Osteoblast (primary cell): ENCODE measurements at regions not wholly inside any gene's neighbourhood (a gene's known extent, or its start where the extent isn't known, plus 50 kb on each side); places are given as distances from the start of the nearest gene placed in this dataset.

ENCODE experiments used
- DNase-seq: peaks from one replicate; pipeline ENCODE4 v3.0.0; 2011; ENCODE audit warnings: low spot score, mixed read lengths; ENCODE audit not compliant: insufficient read length; ENCODE audit errors: missing footprints
- H2AFZ ChIP-seq: 2 replicates; pipeline ENCODE4 v1.6.0; 2011; ENCODE audit warnings: mild to moderate bottlenecking, low read length
- H3K27ac ChIP-seq: 2 replicates; pipeline ENCODE4 v1.5.1; 2011; ENCODE audit warnings: mild to moderate bottlenecking, low read depth, low read length, moderate library complexity
- H3K27me3 ChIP-seq: 2 replicates; pipeline ENCODE4 v1.6.0; 2012; ENCODE audit warnings: mild to moderate bottlenecking, control low read depth, inconsistent platforms, low read length, moderate library complexity; ENCODE audit not compliant: insufficient read depth
- H3K36me3 ChIP-seq: 2 replicates; pipeline ENCODE4 v1.5.1; 2011; ENCODE audit warnings: mild to moderate bottlenecking, low read length, control low read depth, moderate library complexity; ENCODE audit not compliant: insufficient read depth
- H3K4me1 ChIP-seq: 2 replicates; pipeline ENCODE4 v1.5.1; 2011; ENCODE audit warnings: mild to moderate bottlenecking, low read length, control low read depth, moderate library complexity; ENCODE audit not compliant: insufficient read depth
- H3K4me2 ChIP-seq: 2 replicates; pipeline ENCODE4 v1.6.0; 2011; ENCODE audit warnings: mild to moderate bottlenecking, low read length; ENCODE audit not compliant: insufficient read depth
- H3K4me3 ChIP-seq: fragments of 200-600 bp; sonication (generic); 3 replicates; pipeline ENCODE4 v1.5.1; 2012; ENCODE audit warnings: mild to moderate bottlenecking, low read length, inconsistent platforms; ENCODE audit not compliant: insufficient read depth
- H3K79me2 ChIP-seq: 2 replicates; pipeline ENCODE4 v1.6.0; 2012; ENCODE audit warnings: mild to moderate bottlenecking, low read length, control low read depth, inconsistent platforms; ENCODE audit not compliant: insufficient read depth
- H3K9me3 ChIP-seq: 2 replicates; pipeline ENCODE4 v1.5.1; 2011; ENCODE audit warnings: low read depth, low read length, control low read depth
- H4K20me1 ChIP-seq: 2 replicates; pipeline ENCODE4 v1.6.0; 2012; ENCODE audit warnings: mild to moderate bottlenecking, low read length, control low read depth; ENCODE audit not compliant: insufficient read depth
- TF ChIP-seq, protein P1 (sequence below): IDR thresholded peaks from 2 replicates; pipeline ENCODE4 v1.5.1; 2011; ENCODE audit warnings: mild to moderate bottlenecking, low read depth, low read length, moderate library complexity; ENCODE audit errors: extremely low read depth

DNA sequence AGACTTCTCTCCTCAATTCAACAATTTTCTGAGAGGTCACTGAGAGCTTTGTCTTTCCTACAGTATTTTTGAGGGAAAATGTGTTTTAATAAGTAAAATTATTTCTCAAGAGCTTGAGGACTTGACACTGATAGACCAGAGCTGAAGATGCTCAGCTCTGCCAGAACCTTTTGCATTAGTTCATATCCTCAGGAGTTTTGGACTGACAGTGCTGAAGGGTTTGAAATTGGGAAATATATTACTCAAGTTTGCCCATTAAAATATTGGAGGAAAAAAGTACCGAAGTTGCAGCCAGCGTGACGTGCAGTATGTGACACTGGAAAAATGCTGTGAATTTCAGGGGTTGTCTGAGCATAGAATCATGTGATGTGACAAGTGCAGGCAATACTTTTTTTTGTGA, 346.6 kb upstream of the DPYD start:
- H3K27me3 ChIP-seq, result no peaks in the 10 kb centered on the region
- TF ChIP-seq, protein P1, sequence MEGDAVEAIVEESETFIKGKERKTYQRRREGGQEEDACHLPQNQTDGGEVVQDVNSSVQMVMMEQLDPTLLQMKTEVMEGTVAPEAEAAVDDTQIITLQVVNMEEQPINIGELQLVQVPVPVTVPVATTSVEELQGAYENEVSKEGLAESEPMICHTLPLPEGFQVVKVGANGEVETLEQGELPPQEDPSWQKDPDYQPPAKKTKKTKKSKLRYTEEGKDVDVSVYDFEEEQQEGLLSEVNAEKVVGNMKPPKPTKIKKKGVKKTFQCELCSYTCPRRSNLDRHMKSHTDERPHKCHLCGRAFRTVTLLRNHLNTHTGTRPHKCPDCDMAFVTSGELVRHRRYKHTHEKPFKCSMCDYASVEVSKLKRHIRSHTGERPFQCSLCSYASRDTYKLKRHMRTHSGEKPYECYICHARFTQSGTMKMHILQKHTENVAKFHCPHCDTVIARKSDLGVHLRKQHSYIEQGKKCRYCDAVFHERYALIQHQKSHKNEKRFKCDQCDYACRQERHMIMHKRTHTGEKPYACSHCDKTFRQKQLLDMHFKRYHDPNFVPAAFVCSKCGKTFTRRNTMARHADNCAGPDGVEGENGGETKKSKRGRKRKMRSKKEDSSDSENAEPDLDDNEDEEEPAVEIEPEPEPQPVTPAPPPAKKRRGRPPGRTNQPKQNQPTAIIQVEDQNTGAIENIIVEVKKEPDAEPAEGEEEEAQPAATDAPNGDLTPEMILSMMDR, result no peak
- H3K9me3 ChIP-seq, result no peaks in the 10 kb centered on the region
- no peak overlapping the region for H2AFZ ChIP-seq
- no peak overlapping the region for H3K4me3 ChIP-seq
- H3K4me1 ChIP-seq, result peaks cover 6% of the 10 kb centered on the region
- DNase-seq, result no peak
- H4K20me1 ChIP-seq, result no peaks in the 10 kb centered on the region
- H3K36me3 ChIP-seq, result no peaks in the 10 kb centered on the region
- H3K27ac ChIP-seq, result no peak overlapping the region
- no peaks in the 10 kb centered on the region for H3K79me2 ChIP-seq
- no peak overlapping the region for H3K4me2 ChIP-seq

- Histone ChIP-seq H3K27ac (no peak overlapping the region), H4K20me1 (no peaks in the 10 kb centered on the region), H3K9me3 (no peaks in the 10 kb centered on the region), H3K79me2 (no peaks in the 10 kb centered on the region), H3K36me3 (no peaks in the 10 kb centered on the region), H3K4me1 (peaks cover 6% of the 10 kb centered on the region), H2AFZ (no peak overlapping the region), H3K27me3 (no peaks in the 10 kb centered on the region), H3K4me2 (no peak overlapping the region), H3K4me3 (no peak overlapping the region)
- TF ChIP-seq, protein P1, result no peak
- DNase-seq, result no peak
Observed at GRCh38 chr1:98264727-98265126, 343.9 kb upstream of the DPYD start.

GRCh38 chr1:98260839-98261238, 340.0 kb upstream of the DPYD start:
- no peaks in the 10 kb centered on the region for H4K20me1 ChIP-seq
- no peak for DNase-seq
- no peak overlapping the region for H3K4me3 ChIP-seq
- H3K4me2 ChIP-seq, result no peak overlapping the region
- H2AFZ ChIP-seq, result no peak overlapping the region
- H3K27ac ChIP-seq, result no peak overlapping the region
- H3K36me3 ChIP-seq, result no peaks in the 10 kb centered on the region
- no peaks in the 10 kb centered on the region for H3K27me3 ChIP-seq
- no peaks in the 10 kb centered on the region for H3K9me3 ChIP-seq
- TF ChIP-seq, protein P1, result no peak
- H3K79me2 ChIP-seq, result no peaks in the 10 kb centered on the region
- peaks cover 6% of the 10 kb centered on the region for H3K4me1 ChIP-seq

- Histone ChIP-seq H3K27ac (no peak overlapping the region), H3K36me3 (no peaks in the 10 kb centered on the region), H3K4me2 (no peak overlapping the region), H3K4me1 (peaks cover 6% of the 10 kb centered on the region), H3K27me3 (no peaks in the 10 kb centered on the region), H4K20me1 (no peaks in the 10 kb centered on the region), H3K79me2 (no peaks in the 10 kb centered on the region), H2AFZ (no peak overlapping the region), H3K4me3 (no peak overlapping the region), H3K9me3 (no peaks in the 10 kb centered on the region)
- TF ChIP-seq, protein P1, result no peak
- no peak for DNase-seq
Observed at GRCh38 chr1:98260412-98260811, 339.6 kb upstream of the DPYD start.
